ENCODE measurements at regions not wholly inside any gene's neighbourhood (a gene's known extent, or its start where the extent isn't known, plus 50 kb on each side); places are given as distances from the start of the nearest gene placed in this dataset.

DNA sequence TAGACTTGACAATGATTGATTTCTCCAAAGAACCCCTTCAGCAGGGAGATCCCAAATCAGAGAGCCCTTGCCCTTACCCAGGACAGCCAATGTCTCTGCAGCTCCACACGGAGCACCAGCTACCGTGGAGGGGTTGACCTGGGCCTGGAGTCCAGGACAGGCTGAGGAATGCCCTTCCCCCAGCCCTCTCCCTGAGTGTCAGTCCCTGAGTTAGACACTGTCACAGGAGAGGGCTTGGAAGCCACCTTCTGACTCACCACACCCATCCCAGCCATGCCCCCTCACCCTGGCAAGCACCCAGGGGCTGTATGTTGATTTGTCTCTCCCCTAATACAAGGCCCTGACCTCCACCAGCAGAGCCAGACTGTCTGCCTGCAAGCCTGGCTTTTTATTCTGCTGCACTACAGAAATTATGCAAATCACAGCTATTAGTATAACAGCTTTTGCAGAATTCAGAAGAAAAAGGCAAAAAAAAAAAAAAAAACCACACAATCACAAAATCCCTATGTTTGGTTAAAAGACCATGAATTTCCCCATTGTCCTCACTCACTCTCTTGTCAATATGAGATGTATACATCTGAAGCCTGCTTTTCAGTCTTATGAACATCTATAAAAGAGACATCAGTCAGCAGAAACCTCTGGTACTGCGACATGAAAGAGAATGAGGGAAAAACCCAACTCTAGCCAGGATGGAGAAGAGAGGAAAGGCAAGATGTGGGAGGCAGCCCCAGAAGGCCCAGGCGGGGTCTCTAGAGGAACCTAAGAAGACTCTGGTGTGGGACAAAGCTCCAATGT lies 240.7 kb downstream of the UQCRFS1 start:
- no peak for DNase-seq (ENCODE audit: low read depth)

DNA sequence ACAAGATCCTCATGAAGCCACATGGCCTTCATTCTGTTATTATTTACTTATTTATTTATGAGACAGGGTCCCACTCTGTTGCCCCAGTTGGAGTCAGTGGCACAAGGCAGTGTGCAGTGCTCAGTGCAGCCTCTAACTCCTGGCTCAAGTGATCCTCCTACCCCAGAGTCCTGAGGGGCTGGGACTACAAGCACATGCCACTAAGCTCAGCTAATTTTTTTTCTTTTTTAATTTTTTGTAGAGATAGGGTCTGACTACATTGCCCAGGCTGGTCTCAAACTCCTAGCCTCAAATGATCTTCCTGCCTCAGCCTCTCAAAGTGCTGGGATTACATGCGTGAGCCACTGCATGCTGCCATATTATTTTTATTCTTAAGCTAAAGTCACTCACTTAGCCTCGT lies 241.4 kb downstream of the UQCRFS1 start:
- DNase-seq (ENCODE audit: low read depth): no peak

DNA sequence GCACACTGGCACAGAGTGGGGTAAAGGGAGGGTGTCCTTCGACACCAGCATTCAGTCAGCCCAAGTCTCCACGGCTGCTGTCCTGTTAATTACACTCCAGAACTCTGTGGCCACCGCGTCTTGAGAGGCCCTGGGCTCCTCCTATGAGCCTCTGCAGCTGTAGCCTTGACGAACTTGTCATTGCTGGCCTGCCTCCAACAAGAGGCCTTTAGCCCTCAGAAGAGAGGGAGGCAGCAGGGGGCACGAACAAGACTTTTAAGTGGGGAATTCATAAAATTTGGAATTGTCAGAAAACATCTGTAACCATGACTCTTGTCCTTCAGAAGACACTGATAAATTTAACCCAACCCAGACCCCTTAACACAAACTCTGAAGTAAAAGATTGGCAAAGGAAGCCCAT lies 241.9 kb downstream of the UQCRFS1 start:
- DNase-seq (ENCODE audit: low read depth): no peak

DNA sequence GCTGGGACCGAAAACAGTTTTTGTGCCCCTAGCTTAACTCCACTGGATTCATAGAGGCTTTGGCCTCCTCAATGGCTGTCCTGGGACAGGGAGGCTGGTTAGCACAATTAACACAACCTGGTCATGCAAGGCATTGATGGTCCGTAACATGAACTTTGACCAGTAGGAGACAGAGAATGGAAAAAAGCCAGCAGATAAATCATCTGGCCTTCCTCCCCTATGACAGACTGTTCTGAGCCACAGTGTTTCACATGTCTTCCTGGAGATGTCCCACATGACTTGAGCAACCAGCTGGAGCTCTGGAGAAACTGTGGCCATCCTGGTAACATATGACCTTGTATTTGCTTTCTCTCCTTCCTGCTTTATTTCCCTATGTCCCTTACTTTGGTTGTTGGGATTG lies 244.2 kb downstream of the UQCRFS1 start:
- no peak for DNase-seq (ENCODE audit: low read depth)

DNA sequence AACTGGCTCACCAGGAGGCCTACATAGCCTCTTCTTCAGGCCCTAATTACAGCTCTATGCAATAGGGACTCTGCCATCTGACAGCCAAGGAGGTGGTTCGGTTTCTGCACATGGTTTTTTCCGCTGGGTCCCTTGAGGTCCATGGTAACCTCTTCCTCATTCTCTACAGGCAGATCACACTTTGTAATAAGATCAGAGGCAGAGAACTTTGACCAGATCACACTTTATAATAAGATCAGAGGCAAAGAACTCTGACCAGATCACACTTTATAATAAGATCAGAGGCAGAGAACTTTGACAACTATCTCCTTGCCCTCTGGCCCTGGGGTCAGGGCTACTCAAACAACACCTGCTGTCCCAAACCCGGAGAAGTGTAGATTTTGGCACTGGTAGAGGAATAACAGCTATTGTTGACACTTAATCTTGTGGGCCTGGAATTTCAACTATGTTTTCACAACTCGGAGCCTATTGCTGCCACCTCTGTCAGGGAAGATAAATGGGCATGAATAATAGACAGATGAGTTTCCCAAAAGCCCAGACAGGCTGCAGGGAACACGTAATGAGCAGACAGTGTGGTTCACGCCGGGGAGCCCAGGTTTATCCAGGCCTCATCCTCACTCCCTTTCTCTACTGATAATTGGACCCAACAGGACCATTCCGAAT lies 246.1 kb downstream of the UQCRFS1 start:
- no peak for DNase-seq (ENCODE audit: low read depth)

DNA sequence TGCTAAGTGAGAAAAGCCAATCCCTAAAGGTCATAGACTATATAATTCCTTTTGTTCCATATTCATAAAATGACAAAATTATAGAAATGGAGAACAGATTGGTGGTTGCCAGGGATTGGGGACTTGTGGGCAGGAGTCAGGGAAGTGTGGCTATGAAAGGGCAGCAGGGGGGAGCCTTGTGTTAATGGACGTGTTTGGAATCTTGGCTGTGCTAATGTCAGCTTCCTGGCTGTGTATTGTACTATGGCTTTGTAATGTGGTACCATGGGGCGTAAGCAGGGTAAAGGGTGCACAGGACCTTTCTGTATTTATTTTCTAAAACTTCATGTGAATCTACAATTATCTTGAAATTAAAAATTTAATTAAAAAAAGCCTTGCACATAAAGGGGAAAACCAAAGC lies 248.5 kb downstream of the UQCRFS1 start:
- DNase-seq (ENCODE audit: low read depth): no peak

DNA sequence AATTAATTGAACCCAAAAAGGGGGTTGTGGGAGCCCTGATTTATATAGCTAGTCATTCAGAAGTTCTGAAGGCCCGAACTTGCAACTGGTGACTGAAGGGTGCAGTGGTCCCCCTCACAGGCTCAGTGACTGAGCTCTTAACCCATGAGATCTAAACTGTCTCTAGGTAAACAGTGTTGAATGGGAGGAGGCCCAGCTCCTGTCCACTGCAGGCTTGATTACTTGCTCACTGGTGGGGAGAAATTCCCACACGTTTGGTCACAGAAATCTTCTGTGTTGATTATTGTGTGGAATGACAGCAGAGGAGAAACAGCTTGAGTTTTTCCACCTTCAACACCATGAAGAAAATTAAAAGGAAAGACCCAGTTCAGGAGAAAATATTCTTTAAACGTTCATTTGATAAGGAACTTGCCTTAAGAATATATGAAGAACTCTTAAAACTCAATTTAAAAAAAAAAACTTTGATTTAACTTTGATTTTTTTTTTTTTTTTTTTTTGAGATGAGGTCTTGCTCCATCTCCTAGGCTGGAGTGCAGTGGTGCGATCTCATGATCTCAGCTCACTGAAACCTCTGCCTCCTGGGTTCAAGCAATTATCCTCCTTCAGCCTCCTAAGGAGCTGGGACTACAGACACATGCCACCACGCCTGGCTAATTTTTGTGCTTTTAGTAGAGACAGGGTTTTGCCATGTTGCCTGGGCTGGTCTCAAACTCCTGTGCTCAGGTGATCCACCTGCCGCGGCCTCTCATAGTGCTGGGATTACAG lies 249.3 kb downstream of the UQCRFS1 start:
- no peak for DNase-seq (ENCODE audit: low read depth)

DNA sequence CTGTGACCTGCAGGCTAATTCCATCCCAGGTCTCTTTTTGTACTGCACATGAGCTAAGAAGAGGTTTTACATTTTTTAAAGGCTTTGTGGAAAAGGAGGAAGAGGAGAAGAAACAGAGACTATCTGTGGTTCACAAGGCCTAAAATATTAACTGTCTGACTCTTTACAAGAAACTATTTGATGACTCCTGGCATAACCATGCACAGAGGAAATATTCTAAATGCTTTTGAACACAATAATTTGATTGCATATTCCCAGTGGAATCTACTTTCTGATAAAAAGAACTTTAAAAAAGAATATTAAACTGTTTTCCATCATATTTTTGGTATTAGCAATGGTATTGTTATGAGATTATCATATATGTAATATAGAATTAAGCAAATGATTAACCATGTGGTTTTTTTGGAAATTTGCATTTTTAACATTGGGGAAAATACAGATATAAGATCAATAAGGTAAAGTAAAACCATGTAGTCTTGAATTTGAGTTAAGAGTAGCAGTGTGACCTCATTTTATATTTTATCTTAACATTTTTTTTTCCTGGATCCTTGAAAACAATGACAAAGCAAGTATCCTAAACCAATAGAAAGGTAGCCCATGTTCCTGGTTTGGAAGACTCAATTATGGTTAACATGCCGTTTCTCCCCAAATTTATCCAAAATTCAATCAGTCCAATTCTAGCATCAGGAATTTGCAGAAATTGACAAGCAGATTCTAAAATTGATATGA lies 251.0 kb downstream of the UQCRFS1 start:
- DNase-seq (ENCODE audit: low read depth): no peak

DNA sequence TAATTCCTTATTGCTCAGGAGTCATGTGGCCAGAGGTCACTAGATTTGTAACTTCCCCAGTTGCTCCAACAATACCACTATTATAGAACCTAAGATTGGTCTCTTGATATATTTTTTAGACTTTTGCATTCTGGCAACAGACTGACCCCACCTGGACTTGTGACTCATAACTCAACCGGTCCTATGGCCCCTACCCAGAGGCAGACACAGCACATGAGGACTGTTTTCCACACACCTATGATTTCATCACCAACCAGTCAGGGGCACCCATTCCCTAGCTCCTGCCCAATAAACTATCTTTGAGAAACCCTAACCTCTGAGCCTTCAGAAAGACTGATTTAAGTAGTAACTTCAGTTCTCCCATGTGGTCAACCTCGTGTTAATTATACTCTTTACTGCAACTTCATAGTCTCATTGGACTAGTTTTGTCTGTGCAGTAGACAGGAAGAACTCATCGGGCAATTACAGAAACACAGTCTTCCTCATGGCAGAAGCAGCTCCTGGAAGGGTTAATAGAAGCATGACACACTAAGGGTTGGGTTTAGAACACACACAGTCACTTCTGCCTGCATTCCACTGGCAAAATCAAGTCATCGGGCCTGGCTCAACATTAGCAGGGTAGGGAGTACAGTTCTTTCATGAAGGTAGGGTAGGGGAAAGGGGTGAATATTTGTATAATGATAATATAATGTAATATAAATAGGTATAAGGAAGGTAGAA lies 251.8 kb downstream of the UQCRFS1 start:
- DNase-seq (ENCODE audit: low read depth): no peak

DNA sequence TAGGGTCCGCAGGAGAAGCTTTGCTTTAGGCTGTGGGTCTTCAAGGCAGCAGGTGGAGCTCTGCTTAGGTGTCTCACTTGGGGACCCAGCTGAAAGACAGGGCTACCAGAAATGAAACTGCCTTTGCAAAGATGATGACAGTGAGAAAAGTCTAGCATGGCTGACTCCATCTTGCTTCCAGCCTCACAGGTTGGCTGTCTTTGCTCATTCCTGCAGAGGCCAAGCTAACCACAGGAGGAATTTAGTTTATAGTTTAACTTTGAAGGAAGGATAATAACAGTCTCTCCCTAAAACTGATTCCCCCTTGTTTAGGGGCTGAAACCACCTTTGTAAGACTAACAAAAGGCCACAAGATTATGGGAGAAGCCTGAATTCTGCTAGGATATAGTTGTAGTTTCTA lies 252.4 kb downstream of the UQCRFS1 start:
- no peak for DNase-seq (ENCODE audit: low read depth)

DNA sequence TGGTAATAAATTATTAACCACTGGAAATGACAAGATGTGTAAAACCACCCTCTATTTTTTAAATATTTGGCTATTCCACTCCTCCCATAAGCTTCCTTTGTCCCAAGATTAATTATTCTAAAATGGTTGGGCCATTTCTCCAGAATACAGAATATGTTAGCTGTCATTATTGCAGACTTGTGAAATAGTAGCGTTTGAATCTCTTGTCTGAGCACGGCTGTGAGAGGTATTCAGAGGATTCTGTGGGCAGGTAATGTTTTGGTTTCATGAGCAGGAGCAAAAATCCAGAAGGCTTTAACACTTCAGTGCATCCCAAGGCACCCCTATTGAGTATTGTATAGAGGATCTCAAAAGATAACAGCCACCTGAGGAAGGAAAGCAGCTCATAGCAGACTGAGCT lies 256.0 kb downstream of the UQCRFS1 start:
- DNase-seq (ENCODE audit: low read depth): no peak

DNA sequence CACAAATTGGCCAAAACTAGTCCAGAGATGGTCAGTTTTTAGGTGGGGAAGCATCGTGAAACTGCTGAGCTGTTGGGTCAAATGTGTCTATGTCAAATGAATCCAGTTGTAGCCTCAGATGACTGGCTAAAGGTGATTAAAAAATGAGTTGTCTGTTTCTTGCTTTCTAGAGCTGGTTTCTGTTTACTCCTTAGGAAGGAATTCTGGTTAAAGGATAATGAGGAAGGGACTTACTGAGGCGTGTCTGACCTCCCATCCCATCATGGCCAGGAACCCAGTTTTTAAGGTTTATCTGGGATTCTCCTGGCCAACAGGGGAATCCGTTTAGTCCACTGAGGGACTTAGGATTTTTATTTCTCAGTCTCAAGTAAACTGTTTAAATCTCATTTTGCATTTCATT lies 256.5 kb downstream of the UQCRFS1 start:
- no peak for DNase-seq (ENCODE audit: low read depth)

DNA sequence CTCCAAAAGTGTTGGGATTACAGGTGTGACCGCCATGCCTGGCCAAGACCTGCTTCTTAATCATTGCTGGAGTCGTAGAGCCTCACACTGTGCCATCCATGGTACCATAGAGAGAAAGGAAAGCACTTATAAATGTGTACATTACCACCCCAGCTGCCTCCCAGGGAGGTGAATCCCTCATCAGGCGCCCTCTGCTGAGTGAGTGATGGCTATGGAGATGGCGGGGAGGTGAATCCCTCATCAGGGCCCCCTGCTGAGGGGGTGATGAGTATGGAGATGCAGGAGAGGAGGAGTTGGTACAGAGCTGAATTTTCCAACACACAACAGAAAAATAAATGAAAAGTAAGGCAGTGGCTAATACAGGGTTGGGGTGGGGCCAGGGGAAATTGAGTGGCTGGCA lies 263.4 kb downstream of the UQCRFS1 start:
- DNase-seq (ENCODE audit: low read depth): no peak

DNA sequence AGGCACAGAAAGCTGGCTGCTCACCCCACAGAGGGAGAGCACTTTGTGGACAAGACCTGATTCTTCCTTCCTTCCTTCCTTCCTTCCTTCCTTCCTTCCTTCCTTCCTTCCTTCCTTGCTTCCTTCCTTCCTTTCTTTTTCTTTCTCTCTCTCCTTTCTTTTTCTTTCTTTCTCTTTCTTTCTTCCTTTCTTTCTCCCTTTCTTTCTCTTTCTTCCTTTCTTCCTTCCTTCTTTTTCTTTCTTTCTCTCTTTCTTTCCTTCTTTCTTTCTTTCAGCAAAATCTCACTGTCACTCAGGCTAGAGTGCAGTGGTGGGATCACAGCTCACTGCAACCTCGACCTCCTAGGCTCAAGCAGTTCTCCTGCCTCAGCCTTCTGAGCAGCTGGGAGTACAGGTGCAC lies 263.9 kb downstream of the UQCRFS1 start:
- no peak for DNase-seq (ENCODE audit: low read depth)

DNA sequence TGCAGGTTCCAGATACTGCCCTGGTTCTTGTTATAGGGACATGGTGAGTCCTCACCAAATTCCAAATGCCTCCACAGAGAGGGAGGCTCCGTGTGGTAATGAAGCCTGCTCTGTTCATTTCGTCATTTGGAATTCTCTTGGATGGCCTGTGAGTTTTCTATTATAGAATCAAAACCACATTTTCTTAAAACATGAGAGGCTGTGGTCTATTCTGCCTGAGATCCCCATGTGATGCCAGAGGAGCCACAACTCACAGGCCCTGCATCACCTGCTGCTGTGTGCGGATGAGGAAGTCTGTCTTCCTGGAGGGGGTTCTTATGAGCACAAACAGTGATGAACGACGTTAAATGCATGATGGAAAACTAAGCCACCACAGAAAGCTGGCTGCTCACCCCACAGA lies 264.4 kb downstream of the UQCRFS1 start:
- DNase-seq (ENCODE audit: low read depth): no peak

DNA sequence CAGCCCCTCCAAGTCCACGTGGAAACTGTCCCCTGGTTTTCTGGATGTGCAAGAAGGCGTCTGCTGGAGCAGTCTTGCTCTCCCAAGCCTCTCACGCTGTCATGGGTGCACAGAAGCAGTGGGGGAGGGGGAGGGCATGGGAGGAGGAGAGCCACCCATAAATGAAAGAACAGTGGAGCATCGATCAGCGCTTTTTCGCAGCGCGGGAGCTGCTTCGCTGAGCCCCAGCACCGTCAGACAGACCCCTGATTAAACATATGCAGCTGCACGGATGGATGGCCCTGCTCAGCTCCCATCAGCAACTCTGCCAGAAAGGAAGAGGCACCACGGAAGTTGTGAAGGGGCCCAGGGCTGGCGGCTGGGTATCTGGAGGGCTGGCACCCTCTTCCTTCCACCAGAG lies 264.9 kb downstream of the UQCRFS1 start:
- no peak for DNase-seq (ENCODE audit: low read depth)

DNA sequence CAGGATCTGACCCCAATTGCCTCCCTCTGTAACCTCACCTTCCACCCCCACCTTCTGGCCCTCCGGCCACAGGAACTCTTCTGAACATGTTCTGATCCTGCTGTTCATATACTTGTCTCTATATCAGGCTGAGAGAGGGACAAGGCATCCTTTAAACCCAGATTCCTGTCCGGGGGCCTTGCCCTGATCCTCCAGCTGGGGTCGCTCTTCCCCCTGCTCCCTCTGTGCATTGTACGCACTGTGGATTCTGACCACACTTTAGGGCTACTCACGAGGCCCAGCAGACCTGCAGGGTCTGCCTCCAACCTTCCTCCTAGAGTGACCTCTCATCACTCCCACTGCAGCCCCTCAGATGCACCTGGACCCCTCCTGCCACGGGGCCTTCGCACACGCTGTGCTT lies 269.3 kb downstream of the UQCRFS1 start:
- no peak for DNase-seq (ENCODE audit: low read depth)

DNA sequence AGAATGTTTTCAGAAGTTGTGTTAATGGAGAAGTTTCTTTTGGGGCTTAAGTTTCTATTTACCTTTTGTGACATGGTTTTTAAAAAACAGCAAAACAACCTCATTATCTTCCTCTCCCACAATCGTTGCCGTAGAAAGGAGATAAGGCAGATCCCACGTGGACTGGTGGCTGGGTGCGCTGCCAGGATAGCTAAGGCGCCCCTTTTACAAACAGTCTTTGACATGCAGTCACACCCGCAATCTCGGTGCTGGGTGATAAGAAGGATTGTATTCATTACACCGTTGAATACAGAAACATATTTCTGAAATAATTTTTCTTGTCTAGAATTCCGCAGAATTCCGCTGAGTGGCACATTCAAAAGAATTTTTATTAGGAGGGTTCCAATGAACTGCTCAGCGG lies 271.1 kb downstream of the UQCRFS1 start:
- no peak for DNase-seq (ENCODE audit: low read depth)

DNA sequence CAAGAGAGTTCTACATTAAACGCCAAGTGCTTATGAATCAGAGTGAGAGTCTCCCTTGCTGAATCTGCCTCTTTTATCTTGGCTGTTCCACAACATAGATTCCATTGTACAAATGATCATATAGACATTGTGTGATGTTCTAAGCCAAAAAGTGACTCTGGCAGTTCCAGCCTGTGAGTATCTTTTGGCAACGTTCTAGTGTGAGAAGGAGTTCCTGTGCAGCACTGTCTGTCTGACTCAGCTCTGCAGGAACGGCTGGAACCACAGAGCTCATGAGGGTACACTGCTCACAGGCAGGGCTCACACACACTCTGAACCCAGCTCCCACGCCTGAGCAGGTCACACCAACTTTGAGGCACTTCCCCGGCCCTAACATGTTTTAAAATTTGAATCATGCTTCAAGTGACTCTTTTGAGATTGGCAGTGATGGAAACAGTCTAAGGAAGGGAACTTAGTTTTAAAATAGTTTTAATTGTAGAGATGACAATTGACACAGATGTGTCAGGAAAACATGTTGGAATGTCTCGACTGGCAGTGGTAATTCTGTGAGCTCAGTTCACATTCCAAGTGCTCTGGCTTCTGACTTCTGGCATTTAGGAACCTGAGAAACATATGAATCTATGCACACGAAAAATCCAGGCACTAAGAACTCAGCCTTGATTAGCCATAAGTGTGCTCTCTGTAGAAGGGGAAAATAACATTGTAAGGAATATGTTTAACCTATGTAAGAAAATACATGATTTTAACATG lies 272.0 kb downstream of the UQCRFS1 start:
- no peak for DNase-seq (ENCODE audit: low read depth)

DNA sequence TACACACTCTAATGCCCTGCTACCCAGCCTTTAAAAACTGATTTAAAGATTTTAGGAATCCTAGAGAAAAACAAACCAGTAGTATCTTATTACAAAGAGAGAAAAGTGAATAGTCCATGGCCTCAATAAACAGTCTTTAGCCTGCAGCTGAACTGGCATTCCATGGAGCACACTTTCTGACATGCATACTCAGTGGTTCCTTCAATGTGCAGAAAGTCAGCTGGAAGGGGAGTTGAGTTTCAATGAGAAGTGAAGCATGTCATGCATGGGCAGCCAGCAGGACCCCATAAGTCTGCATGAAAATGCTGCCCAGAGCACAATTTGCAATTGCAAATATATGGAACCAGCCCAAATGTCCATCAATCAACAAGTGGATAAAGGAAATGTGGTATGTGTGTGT lies 273.7 kb downstream of the UQCRFS1 start:
- no peak for DNase-seq (ENCODE audit: low read depth)

DNA sequence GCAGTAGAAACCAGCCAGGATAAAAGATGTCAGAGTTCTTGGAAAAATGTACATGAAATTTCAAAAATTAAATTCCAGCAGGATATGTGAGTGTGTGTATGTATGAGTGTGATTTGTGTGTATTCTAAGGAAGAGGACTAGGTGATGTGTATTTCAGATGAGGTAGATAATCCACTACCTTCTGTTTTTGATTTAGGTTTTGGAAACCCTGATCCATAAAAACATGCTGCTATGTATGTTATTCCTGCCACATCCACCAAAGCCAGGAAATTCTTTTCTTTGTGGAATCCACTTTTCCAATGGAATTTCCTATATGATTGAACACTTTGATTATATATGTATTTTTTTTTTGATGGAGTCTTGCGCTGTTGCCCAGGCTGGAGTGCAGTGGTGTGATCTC lies 276.9 kb downstream of the UQCRFS1 start:
- DNase-seq (ENCODE audit: low read depth): no peak
